Sigmoid colon (tissue), 3 donors: ENCODE measurements at regions not wholly inside any gene's neighbourhood (a gene's known extent, or its start where the extent isn't known, plus 50 kb on each side); places are given as distances from the start of the nearest gene placed in this dataset.

Experiments used
- CTCF ChIP-seq, 4 experiments: fragments of 450-650 bp in 3 of 4; fragments of 200-600 bp in 1 of 4; IDR thresholded peaks; one replicate each; pipeline ENCODE4 v1.5.1; 2016 to 2019; ENCODE audit warnings: antibody characterized with exemption in 4 of 4, mild to moderate bottlenecking in 3 of 4, moderate library complexity in 2 of 4
- POLR2A ChIP-seq, 2 donors: fragments of 450-650 bp; IDR thresholded peaks; one replicate each; pipeline ENCODE4 v1.6.1; 2016; ENCODE audit warnings: antibody characterized with exemption in 2 of 2, mild to moderate bottlenecking in 2 of 2, moderate library complexity in 2 of 2

GRCh38 chr13:34360702-34361101 lies 542.8 kb downstream of the RFC3 start:
- no peak for TF ChIP-seq CTCF (IDR thresholded peaks at IDR 0.05)
- no peak for TF ChIP-seq POLR2A (IDR thresholded peaks at IDR 0.05)
